Smooth muscle cell (in vitro differentiated cells): ENCODE measurements at regions not wholly inside any gene's neighbourhood (a gene's known extent, or its start where the extent isn't known, plus 50 kb on each side); places are given as distances from the start of the nearest gene placed in this dataset.

ENCODE experiments used
- DNase-seq: peaks from one replicate; lab custom pipeline; 2025; ENCODE audit not compliant: unreplicated experiment; lab: John Stamatoyannopoulos, UW
- H2AFZ ChIP-seq: fragments of 200-600 bp; sonication (generic); 2 replicates; pipeline ENCODE4 v1.6.0; 2016; ENCODE audit warnings: antibody characterized with exemption, low read depth, mild to moderate bottlenecking
- H3F3A ChIP-seq: fragments of 200-600 bp; sonication (generic); 2 replicates; pipeline ENCODE4 v1.6.0; 2017; ENCODE audit warnings: antibody characterized with exemption, low read depth
- H3K27ac ChIP-seq: fragments of 200-600 bp; sonication (generic); 2 replicates; pipeline ENCODE4 v1.5.1; 2016; ENCODE audit warnings: low read depth, mild to moderate bottlenecking
- H3K27me3 ChIP-seq: fragments of 200-600 bp; sonication (generic); 2 replicates; pipeline ENCODE4 v1.6.1; 2016; ENCODE audit warnings: low read depth, mild to moderate bottlenecking
- H3K36me3 ChIP-seq: fragments of 200-600 bp; sonication (generic); 2 replicates; pipeline ENCODE4 v1.5.1; 2016; ENCODE audit warnings: low read depth
- H3K4me1 ChIP-seq: fragments of 200-600 bp; sonication (generic); 2 replicates; pipeline ENCODE4 v1.5.1; 2016; ENCODE audit warnings: low read depth
- H3K4me2 ChIP-seq: fragments of 200-600 bp; sonication (generic); 2 replicates; pipeline ENCODE4 v1.6.0; 2016; ENCODE audit warnings: mild to moderate bottlenecking
- H3K4me3 ChIP-seq: fragments of 200-600 bp; sonication (generic); 2 replicates; pipeline ENCODE4 v1.5.1; 2016; ENCODE audit warnings: mild to moderate bottlenecking
- H3K79me2 ChIP-seq: fragments of 200-600 bp; sonication (generic); 2 replicates; pipeline ENCODE4 v1.6.0; 2016; ENCODE audit warnings: low read depth, mild to moderate bottlenecking
- H3K9ac ChIP-seq: fragments of 200-600 bp; sonication (generic); 2 replicates; pipeline ENCODE4 v1.6.0; 2016; ENCODE audit warnings: low read depth
- H3K9me3 ChIP-seq: fragments of 200-600 bp; sonication (generic); replicated peaks from 2 replicates; pipeline ENCODE4 v1.5.1; 2016; ENCODE audit warnings: low read depth
- H4K20me1 ChIP-seq: fragments of 200-600 bp; sonication (generic); 2 replicates; pipeline ENCODE4 v1.6.0; 2016; ENCODE audit warnings: low read depth
- WGBS: methylation state at CpG from one replicate; pipeline ENCODE4 v1.1.7; 2016; ENCODE audit warnings: low lambda C conversion rate; 5-methylcytosine and 5-hydroxymethylcytosine counted together
- TF ChIP-seq, protein P1 (sequence below): fragments of 200-600 bp; sonication (generic); IDR thresholded peaks from 2 replicates; pipeline ENCODE4 v1.5.1; 2017; ENCODE audit warnings: borderline replicate concordance, mild to moderate bottlenecking, antibody characterized with exemption; ENCODE audit not compliant: insufficient read depth, poor library complexity, severe bottlenecking

DNA sequence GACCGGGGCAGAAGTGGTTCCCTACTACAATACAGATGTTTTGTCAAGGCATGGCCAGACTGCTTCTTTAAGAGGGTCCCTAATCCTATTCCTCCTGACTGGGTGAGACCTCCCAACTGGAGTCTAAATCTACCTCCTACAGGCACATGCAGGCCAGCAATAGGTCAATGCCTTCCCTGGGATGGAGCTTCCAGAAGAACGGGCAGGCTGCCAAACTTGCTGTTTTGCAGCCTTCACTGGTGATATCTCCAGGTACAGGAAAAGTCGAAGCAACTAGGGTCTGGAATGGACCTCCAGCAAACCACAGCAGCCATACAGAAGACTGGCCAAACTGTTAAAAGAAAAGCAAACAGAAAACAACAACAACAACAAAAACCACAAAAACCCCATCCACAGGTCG is 678.4 kb upstream of the DIAPH2 start:
- 82% methylated on average over 4 of the region's 4 CpGs for WGBS
- TF ChIP-seq, protein P1, sequence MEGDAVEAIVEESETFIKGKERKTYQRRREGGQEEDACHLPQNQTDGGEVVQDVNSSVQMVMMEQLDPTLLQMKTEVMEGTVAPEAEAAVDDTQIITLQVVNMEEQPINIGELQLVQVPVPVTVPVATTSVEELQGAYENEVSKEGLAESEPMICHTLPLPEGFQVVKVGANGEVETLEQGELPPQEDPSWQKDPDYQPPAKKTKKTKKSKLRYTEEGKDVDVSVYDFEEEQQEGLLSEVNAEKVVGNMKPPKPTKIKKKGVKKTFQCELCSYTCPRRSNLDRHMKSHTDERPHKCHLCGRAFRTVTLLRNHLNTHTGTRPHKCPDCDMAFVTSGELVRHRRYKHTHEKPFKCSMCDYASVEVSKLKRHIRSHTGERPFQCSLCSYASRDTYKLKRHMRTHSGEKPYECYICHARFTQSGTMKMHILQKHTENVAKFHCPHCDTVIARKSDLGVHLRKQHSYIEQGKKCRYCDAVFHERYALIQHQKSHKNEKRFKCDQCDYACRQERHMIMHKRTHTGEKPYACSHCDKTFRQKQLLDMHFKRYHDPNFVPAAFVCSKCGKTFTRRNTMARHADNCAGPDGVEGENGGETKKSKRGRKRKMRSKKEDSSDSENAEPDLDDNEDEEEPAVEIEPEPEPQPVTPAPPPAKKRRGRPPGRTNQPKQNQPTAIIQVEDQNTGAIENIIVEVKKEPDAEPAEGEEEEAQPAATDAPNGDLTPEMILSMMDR = no peak
- H2AFZ ChIP-seq = no peak overlapping the region

DNA sequence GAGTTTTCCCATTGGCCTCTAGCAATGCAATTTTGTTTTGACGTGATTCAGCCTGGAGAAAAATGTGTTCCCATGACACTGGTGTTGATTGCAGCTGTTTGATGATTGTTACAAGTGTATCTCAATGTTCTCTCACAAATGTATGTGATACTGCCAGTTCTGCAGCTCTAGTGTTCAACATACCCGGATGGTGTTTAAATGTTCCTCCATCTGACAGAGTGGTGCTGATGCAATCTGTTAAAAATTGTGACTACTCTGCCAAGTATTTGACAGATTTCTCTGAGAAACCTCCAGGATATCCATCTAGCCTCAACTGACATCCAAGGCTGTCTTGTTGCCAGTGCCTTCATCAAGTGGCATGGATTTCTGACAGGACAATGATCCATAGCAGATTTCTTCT is 657.2 kb upstream of the DIAPH2 start:
- no peak overlapping the region for H3K4me3 ChIP-seq
- no peak overlapping the region for H3K27ac ChIP-seq
- TF ChIP-seq, protein P1 = no peak
- no peak for DNase-seq
- no peaks in the 10 kb centered on the region for H3K79me2 ChIP-seq
- H3K4me2 ChIP-seq = no peak overlapping the region
- H3K9ac ChIP-seq = no peak overlapping the region
- H4K20me1 ChIP-seq = no peaks in the 10 kb centered on the region
- no peaks in the 10 kb centered on the region for H3K4me1 ChIP-seq
- H3K9me3 ChIP-seq = peaks cover 13% of the 10 kb centered on the region
- H3K27me3 ChIP-seq = no peaks in the 10 kb centered on the region
- H3K36me3 ChIP-seq = no peaks in the 10 kb centered on the region
- H3F3A ChIP-seq = no peaks in the 10 kb centered on the region
- H2AFZ ChIP-seq = no peak overlapping the region
- WGBS = 53% methylated on average over 2 of the region's 2 CpGs

More for the DNA sequence above, 678.4 kb upstream of the DIAPH2 start:
- DNase-seq = no peak
- Histone ChIP-seq H3F3A (no peaks in the 10 kb centered on the region), H3K4me3 (no peak overlapping the region), H3K36me3 (no peaks in the 10 kb centered on the region), H3K27me3 (no peaks in the 10 kb centered on the region), H3K79me2 (no peaks in the 10 kb centered on the region), H4K20me1 (no peaks in the 10 kb centered on the region), H3K4me2 (no peak overlapping the region), H3K9ac (no peak overlapping the region), H3K4me1 (no peaks in the 10 kb centered on the region), H3K9me3 (no peaks in the 10 kb centered on the region), H3K27ac (no peak overlapping the region)

DNA sequence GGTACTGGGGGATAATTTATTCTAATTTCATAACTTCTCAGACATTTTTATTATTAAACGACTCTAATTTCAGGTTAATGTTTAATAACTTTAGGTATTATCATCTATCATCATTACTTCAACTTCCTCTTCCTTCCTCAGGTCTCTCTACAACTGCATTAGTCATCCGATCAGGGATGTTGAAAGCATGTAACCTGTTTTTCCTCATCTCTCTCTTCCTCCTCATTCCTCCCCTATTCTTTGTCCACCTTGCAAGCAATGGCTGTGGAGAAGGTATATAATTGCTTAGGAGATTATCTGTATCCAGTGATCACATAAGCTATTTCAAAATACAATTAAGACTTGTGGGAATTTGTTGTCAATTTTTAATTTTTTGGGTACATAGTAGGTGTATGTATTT is 632.6 kb upstream of the DIAPH2 start:
- DNase-seq = no peak
- TF ChIP-seq, protein P1 = no peak
- Histone ChIP-seq H3K27ac (no peak overlapping the region), H3K27me3 (no peaks in the 10 kb centered on the region), H3K79me2 (no peaks in the 10 kb centered on the region), H3K9ac (no peak overlapping the region), H4K20me1 (no peaks in the 10 kb centered on the region), H3K4me3 (no peak overlapping the region), H3K36me3 (no peaks in the 10 kb centered on the region), H3K9me3 (no peaks in the 10 kb centered on the region), H3F3A (no peaks in the 10 kb centered on the region), H2AFZ (no peak overlapping the region), H3K4me2 (no peak overlapping the region), H3K4me1 (no peaks in the 10 kb centered on the region)
- WGBS = 73% methylated on average over 2 of the region's 2 CpGs

DNA sequence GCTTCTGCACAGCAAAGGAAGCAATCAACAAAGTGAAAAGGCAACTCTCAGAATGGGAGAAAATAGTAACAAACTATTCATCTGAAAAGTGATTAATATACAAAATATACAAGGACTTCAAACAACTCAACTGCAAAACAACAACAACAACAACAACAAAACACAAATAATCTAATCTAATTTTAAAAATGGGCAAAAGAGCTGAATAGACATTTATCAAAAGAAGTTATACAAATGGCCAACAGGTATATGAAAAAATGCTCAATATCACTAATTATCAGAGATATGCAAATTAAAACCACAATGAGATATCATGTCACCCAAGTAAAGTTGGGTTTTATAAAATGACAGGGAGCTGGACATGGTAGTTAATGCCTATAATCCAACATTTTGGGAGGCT is 602.8 kb upstream of the DIAPH2 start:
- Histone ChIP-seq H3K36me3 (no peaks in the 10 kb centered on the region), H3K4me2 (no peak overlapping the region), H3K9ac (no peak overlapping the region), H3K4me1 (no peaks in the 10 kb centered on the region), H3K27me3 (no peaks in the 10 kb centered on the region), H3K79me2 (no peaks in the 10 kb centered on the region), H2AFZ (no peak overlapping the region), H3F3A (no peaks in the 10 kb centered on the region), H3K4me3 (no peak overlapping the region), H3K27ac (no peak overlapping the region), H3K9me3 (no peaks in the 10 kb centered on the region), H4K20me1 (no peaks in the 10 kb centered on the region)
- TF ChIP-seq, protein P1 = no peak
- DNase-seq = no peak
